Fibroblast of mammary gland (primary cell): ENCODE measurements at regions not wholly inside any gene's neighbourhood (a gene's known extent, or its start where the extent isn't known, plus 50 kb on each side); places are given as distances from the start of the nearest gene placed in this dataset.

Source experiments
- DNase-seq: peaks from one replicate; pipeline ENCODE4 v3.0.0-alpha.2; 2010; ENCODE audit warnings: low read depth
- H3K4me3 ChIP-seq: 2 replicates; pipeline ENCODE4 v1.5.1; 2011; ENCODE audit warnings: low read depth, mild to moderate bottlenecking, low read length, moderate library complexity; ENCODE audit not compliant: control insufficient read depth
- TF ChIP-seq, protein P1 (sequence below): conservative IDR thresholded peaks from 2 replicates; pipeline ENCODE4 v1.5.1; 2011; ENCODE audit warnings: low read depth, low read length, inconsistent platforms; ENCODE audit not compliant: control insufficient read depth, insufficient read depth

DNA sequence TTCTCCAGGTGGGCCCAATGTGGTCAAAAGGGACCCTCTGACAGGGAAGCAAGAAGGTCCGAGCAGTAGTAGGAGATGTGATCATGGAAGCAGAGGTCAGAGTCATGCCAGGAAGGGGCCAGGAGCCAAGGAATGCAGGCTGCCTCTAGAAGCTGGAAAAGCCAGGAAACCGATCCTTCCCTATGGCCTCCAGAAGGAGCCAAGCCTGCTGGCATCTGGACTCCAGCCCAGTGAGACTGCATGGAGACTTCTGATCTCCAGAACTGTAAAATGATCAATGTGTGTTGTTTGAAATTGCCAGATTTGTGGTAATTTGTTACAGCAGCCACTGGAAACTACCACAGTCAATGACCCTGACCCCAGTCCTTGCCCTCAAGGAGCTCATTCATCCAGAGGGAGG is 56.8 kb upstream of the SPATA12 start:
- H3K4me3 ChIP-seq = no peak overlapping the region
- TF ChIP-seq, protein P1, sequence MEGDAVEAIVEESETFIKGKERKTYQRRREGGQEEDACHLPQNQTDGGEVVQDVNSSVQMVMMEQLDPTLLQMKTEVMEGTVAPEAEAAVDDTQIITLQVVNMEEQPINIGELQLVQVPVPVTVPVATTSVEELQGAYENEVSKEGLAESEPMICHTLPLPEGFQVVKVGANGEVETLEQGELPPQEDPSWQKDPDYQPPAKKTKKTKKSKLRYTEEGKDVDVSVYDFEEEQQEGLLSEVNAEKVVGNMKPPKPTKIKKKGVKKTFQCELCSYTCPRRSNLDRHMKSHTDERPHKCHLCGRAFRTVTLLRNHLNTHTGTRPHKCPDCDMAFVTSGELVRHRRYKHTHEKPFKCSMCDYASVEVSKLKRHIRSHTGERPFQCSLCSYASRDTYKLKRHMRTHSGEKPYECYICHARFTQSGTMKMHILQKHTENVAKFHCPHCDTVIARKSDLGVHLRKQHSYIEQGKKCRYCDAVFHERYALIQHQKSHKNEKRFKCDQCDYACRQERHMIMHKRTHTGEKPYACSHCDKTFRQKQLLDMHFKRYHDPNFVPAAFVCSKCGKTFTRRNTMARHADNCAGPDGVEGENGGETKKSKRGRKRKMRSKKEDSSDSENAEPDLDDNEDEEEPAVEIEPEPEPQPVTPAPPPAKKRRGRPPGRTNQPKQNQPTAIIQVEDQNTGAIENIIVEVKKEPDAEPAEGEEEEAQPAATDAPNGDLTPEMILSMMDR = no peak
- DNase-seq = no peak

DNA sequence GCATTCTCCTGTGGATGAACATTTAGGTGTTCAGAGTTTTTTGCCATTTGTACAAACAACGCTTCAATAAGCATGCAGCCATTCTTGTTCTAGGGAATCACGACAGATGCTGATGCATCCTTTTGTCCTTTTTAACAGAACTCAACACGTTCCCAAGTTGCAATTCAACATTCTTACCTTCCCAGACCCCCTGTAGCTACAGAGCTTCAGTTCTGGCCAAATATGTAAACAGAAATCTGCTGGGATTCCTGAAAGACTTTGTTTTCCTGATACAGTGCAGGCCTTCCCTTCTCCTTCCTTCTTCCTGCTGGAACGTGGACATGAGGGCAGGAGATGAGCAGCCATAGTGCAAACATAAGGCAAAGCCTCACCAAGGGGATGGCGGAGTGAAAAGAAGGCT is 59.1 kb upstream of the SPATA12 start:
- TF ChIP-seq, protein P1 = no peak
- H3K4me3 ChIP-seq = no peak overlapping the region
- DNase-seq = no peak

DNA sequence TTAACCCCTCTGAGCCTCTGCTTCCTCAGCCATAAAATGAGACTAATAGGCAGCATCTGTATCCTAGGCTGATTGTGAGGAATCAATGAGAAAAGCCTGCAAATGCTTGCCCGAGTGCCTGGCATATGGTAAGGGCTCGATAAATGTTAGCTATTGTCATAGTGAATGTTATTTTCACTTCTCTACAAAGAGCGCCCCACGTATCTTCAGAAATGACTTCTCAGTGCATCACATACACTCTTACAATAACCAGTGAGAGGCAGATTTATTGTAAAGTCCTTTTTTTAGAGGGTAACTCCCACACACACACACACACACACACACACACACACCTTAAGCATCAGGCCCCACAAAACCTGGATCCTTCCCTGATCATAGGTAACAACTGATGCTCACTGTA is 60.5 kb upstream of the SPATA12 start:
- no peak overlapping the region for H3K4me3 ChIP-seq
- TF ChIP-seq, protein P1 = no peak
- DNase-seq = no peak

DNA sequence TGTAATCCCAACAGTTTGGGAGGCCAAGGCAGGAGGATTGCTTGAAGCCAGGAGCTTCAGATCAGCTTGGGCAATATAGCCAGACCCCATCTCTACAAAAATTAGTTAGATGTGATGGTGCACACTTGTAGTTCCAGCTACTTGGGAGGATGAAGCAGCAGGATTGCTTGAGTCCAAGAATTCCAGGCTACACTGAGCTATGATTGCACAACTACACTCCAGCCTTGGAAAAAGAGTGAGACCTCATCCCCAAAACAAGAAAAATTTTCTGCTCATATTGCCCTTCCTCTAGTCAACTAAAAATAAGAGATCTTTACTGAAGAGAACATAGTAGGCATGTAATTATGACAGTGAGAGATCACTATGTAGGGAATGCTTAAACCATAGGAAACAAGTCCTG is 60.9 kb upstream of the SPATA12 start:
- TF ChIP-seq, protein P1 = no peak
- DNase-seq = no peak
- no peak overlapping the region for H3K4me3 ChIP-seq

DNA sequence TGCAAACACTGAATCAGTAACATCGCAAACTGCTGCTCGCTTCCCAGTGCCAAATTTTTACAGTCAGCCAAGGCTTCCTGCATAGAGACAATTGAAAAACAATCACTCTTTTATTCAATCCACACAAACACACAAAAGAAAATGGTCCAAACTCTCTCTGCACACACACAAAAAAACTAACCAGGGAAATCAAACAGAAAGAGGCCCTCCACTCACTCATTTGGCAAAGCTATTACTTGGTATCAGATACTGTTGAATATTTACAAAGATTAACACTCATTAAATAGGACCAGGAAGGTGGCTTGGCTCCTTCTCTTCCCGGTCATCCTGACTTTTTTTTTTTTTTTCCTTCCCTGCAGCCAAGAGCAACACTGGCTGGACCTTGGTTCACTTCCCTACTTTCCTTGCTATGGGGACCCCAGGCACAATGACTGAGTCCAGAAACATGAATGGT is 62.4 kb upstream of the SPATA12 start:
- TF ChIP-seq, protein P1 = no peak
- no peak overlapping the region for H3K4me3 ChIP-seq
- DNase-seq = no peak

DNA sequence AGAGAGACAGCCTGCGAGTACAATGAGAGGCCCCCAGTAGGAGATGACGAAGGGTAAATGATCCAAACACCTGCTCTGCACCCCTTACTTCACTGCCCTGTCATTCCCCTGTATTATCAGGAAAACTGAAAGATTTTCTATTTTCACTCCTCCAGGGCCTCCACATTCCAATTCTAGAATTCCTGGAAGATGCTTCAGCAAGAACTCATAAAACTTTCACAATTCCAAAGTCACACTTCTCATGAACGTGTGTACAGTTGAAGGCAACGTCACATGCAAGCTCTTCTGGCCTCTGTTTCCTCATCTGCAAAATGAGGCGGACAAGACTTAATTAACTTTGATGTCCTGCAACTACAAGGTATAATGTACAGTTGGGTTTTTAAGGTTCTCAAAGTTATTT is 62.8 kb upstream of the SPATA12 start:
- TF ChIP-seq, protein P1 = no peak
- peak; percentile 57 for DNase-seq
- no peak overlapping the region for H3K4me3 ChIP-seq

DNA sequence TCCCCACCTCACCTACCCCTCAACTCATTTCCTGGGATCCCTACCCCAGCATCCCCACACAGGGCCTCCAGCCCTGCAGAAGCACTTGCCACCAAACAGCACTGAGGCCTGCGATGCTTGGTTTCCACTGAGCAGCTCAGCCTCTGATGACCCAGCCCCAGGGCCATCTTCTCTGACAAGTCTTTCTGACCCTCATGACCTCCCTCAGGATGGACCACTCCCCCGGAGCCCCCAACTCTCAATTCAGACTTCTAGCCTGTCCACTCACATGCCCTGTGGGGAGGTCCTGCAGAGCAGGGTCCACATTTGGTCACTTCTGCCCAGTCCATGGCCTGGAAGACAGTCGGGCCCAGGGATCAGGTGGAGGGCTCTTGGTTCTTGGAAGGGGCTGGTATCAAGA is 63.4 kb upstream of the SPATA12 start:
- TF ChIP-seq, protein P1 = no peak

More for the DNA sequence above, 63.4 kb upstream of the SPATA12 start:
- no peak for DNase-seq
- H3K4me3 ChIP-seq = no peak overlapping the region
